Keratinocyte (primary cell): ENCODE measurements at regions not wholly inside any gene's neighbourhood (a gene's known extent, or its start where the extent isn't known, plus 50 kb on each side); places are given as distances from the start of the nearest gene placed in this dataset.

ENCODE experiments used
- CTCF ChIP-seq, 3 experiments: IDR thresholded peaks in 1 of 3; conservative IDR thresholded peaks in 1 of 3; optimal IDR thresholded peaks in 1 of 3; 2 replicates in 2 of 3; 3 replicates in 1 of 3; pipeline versions ENCODE3 to v1.5.1; 2011; ENCODE audit warnings: low read length in 3 of 3, mild to moderate bottlenecking in 3 of 3, moderate library complexity in 2 of 3, control low read depth in 1 of 3, inconsistent platforms in 1 of 3; ENCODE audit not compliant: insufficient read depth in 2 of 3; ENCODE audit errors: extremely low read depth in 1 of 3
- EZH2 ChIP-seq: IDR thresholded peaks from one replicate; pipeline ENCODE4 v1.6.1; 2012; ENCODE audit warnings: inconsistent platforms, mild to moderate bottlenecking, low read length, moderate library complexity

- TF ChIP-seq CTCF (optimal IDR thresholded peaks at IDR 0.05 in 1 of 3, IDR thresholded peaks at IDR 0.05 in 1 of 3, conservative IDR thresholded peaks at IDR 0.05 in 1 of 3; ENCODE audit: extremely low read depth in 1 of 3, insufficient read depth in 2 of 3, low read length in 3 of 3) (no peak), EZH2 (no peak)
These were observed 77.3 kb downstream of the CCR1 start for GRCh38 chr3:46130631-46131310.
